Bronchial epithelial cell (primary cell): ENCODE measurements at regions not wholly inside any gene's neighbourhood (a gene's known extent, or its start where the extent isn't known, plus 50 kb on each side); places are given as distances from the start of the nearest gene placed in this dataset.

Experiments used
- DNase-seq: peaks from one replicate; pipeline ENCODE4 v3.0.0-alpha.2; 2010; ENCODE audit warnings: low read depth
- FAIRE-seq: peaks from 2 replicates; lab custom pipeline; 2011; peaks lifted over from hg19 to GRCh38; lab: Jason Lieb, UNC
- H3K27me3 ChIP-seq: 2 replicates; pipeline ENCODE4 v1.5.1; 2011; ENCODE audit warnings: low read length; ENCODE audit not compliant: control insufficient read depth, insufficient read depth
- H3K36me3 ChIP-seq: 2 replicates; pipeline ENCODE4 v1.5.1; 2011; ENCODE audit warnings: low read length; ENCODE audit not compliant: control insufficient read depth, insufficient read depth
- H3K4me3 ChIP-seq: 2 replicates; pipeline ENCODE4 v1.5.1; 2011; ENCODE audit warnings: mild to moderate bottlenecking, low read depth, low read length, control low read depth
- TF ChIP-seq, protein P1 (sequence below): IDR thresholded peaks from 2 replicates; pipeline ENCODE4 v1.5.1; 2011; ENCODE audit warnings: mild to moderate bottlenecking, moderate library complexity, low read length, control low read depth, inconsistent platforms; ENCODE audit not compliant: insufficient read depth, severe bottlenecking

DNA sequence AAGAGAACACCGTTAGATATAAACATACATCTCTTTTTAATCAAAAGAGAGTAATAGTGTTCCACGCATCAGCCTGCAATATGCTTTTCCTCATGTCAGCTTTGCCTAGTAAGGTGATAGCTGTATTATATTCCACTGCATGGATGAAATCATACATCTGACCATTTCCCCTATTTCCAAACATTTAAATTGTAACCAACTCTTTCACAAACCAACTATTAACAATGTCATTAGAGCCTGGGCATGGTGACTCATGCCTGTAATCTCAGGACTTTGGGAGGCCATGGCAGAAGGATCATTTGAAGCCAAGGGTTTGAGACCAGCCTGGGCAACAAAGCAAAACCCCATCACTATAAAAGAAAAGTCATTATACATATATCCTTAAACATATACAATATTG is 284.8 kb downstream of the BCL11A start:
- no peak overlapping the region for H3K4me3 ChIP-seq
- TF ChIP-seq, protein P1, sequence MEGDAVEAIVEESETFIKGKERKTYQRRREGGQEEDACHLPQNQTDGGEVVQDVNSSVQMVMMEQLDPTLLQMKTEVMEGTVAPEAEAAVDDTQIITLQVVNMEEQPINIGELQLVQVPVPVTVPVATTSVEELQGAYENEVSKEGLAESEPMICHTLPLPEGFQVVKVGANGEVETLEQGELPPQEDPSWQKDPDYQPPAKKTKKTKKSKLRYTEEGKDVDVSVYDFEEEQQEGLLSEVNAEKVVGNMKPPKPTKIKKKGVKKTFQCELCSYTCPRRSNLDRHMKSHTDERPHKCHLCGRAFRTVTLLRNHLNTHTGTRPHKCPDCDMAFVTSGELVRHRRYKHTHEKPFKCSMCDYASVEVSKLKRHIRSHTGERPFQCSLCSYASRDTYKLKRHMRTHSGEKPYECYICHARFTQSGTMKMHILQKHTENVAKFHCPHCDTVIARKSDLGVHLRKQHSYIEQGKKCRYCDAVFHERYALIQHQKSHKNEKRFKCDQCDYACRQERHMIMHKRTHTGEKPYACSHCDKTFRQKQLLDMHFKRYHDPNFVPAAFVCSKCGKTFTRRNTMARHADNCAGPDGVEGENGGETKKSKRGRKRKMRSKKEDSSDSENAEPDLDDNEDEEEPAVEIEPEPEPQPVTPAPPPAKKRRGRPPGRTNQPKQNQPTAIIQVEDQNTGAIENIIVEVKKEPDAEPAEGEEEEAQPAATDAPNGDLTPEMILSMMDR, result no peak
- DNase-seq (no peak), FAIRE-seq (no peak)
- no peaks in the 10 kb centered on the region for H3K36me3 ChIP-seq
- no peaks in the 10 kb centered on the region for H3K27me3 ChIP-seq

DNA sequence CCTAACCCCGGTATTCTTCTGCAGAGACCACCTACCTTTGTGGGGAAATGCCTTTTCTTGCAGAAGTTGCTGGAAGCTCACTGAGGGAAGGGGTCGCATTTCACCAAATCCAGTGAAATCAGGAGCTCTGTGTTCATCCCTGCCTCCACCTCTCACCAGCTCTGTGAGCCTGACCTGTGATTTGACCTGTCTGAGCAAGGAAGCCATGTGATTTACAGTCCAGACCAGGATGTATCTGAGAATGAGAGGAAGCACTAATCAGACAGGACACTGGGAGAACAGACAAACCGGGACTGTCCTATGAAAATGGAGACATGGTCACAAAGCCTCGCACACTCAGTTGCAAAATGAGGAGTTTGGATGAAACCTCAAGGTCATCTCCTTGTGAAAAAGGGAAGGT is 285.4 kb downstream of the BCL11A start:
- FAIRE-seq, result no peak
- Histone ChIP-seq H3K4me3 (no peak overlapping the region), H3K36me3 (no peaks in the 10 kb centered on the region), H3K27me3 (no peaks in the 10 kb centered on the region)
- DNase-seq, result no peak
- TF ChIP-seq, protein P1, result no peak

DNA sequence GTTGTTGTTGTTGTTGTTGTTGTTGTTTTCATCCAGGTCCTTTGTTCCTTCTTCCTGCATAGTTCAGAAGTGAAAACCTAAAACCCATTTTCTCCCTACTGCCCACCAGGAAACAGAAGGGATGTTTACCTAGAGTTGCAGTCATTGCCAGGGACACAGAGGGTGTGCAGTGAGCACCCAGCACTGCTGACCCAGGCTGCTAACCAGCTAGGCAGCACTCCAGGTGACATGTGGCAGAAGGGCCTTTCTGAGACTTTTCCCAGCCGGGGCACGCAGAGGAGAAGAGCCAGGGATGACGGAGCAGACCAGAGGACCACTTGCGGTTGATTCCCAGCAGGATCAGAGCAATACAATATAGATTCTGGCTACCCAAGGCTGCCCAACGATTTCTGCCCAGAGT is 286.3 kb downstream of the BCL11A start:
- TF ChIP-seq, protein P1, result no peak
- no peak for DNase-seq
- Histone ChIP-seq H3K36me3 (no peaks in the 10 kb centered on the region), H3K4me3 (no peak overlapping the region), H3K27me3 (no peaks in the 10 kb centered on the region)
- FAIRE-seq, result no peak

DNA sequence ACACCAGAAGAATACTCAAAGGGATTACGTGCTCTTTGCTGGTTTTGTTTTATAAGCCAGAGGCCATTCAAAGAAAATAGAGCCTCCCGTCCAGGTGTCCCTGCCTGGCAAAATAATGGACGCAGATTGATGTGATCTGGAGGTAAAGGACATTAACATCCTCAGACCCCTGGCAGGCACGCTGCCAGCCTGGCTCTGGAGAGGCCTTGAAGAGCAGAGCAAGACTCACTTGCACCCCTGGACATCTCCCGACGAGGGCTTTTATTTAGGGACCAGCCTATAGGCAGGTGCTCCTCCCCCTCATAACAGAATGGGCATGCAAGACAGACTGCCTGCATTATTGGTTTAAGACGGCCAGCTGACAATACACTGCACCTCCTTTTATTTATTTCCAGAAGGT is 291.3 kb downstream of the BCL11A start:
- Histone ChIP-seq H3K4me3 (no peak overlapping the region), H3K27me3 (no peaks in the 10 kb centered on the region), H3K36me3 (no peaks in the 10 kb centered on the region)
- TF ChIP-seq, protein P1, result no peak
- FAIRE-seq, result no peak
- no peak for DNase-seq

DNA sequence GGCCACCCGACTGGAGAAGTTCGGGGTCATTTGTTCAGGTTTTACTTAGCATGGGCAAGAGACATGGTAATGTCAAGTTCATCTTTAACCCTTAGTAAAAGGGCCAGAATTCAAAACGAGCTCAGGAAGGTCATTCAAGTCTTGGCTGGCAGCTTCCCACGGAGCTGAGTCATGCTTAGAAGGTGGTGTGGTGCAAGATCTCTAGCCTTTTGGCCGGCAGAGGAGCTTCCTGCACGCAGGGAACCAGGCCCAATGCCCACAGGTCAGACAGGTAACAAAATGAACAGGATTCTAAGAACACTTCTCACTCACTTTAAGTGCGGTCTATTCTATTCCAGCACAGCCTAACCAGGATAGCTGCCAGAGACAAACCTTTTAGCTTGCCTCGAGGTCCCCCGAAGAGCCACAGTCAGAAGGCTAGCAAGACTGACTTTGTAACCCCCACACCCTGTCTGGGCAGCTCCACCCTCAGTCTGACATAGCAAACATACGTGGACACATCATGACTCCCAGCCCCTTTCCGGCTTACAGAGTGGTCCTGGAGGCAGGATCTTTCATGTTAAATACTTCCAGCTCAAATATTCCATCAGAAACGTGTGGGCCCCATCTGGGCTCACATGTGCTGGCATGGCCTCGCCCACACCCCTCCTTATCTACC is 292.7 kb downstream of the BCL11A start:
- Histone ChIP-seq H3K4me3 (no peak overlapping the region), H3K36me3 (no peaks in the 10 kb centered on the region), H3K27me3 (no peaks in the 10 kb centered on the region)
- FAIRE-seq (peak; percentile 36), DNase-seq (peak; percentile 88)
- TF ChIP-seq, protein P1, result no peak

DNA sequence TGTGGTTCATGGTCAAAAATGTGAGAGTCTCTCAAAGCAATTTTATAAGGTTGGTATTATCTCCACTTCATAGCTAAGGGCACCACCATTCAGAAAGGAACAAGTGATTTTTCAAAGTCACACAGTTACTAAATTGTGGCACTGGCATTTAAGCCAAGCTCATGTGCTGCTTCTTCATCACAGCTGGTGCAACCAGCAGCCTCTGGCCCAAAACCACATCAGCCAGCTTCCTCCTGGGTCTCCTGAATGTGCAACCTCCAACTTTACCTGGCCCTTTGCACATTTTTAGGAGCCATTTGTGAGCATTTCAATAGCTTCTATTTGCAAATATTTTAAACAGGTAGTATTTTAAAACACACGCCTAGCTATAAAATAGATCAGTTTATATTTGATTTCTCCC is 293.7 kb downstream of the BCL11A start:
- H3K36me3 ChIP-seq, result no peaks in the 10 kb centered on the region
- TF ChIP-seq, protein P1, result no peak
- no peak for FAIRE-seq
- H3K4me3 ChIP-seq, result no peak overlapping the region
- no peak for DNase-seq
- no peaks in the 10 kb centered on the region for H3K27me3 ChIP-seq
